Stimulated activated CD8-positive, alpha-beta memory T cell treated with anti-CD3 and anti-CD28 coated beads, Interleukin-2, amount 100 ng/mL, for 1 hour (primary cell): ENCODE measurements at regions not wholly inside any gene's neighbourhood (a gene's known extent, or its start where the extent isn't known, plus 50 kb on each side); places are given as distances from the start of the nearest gene placed in this dataset.

Source experiments
- DNase-seq, 2 donors: peaks; one replicate each; pipeline ENCODE4 v3.0.0-alpha.2; 2020; ENCODE audit warnings: low read depth in 2 of 2

GRCh38 chr3:195012100-195012499 lies 258.9 kb downstream of the XXYLT1 start:
- no peak for DNase-seq

- no peak for DNase-seq
Observed at GRCh38 chr3:195012571-195012970, 258.4 kb downstream of the XXYLT1 start.

DNA sequence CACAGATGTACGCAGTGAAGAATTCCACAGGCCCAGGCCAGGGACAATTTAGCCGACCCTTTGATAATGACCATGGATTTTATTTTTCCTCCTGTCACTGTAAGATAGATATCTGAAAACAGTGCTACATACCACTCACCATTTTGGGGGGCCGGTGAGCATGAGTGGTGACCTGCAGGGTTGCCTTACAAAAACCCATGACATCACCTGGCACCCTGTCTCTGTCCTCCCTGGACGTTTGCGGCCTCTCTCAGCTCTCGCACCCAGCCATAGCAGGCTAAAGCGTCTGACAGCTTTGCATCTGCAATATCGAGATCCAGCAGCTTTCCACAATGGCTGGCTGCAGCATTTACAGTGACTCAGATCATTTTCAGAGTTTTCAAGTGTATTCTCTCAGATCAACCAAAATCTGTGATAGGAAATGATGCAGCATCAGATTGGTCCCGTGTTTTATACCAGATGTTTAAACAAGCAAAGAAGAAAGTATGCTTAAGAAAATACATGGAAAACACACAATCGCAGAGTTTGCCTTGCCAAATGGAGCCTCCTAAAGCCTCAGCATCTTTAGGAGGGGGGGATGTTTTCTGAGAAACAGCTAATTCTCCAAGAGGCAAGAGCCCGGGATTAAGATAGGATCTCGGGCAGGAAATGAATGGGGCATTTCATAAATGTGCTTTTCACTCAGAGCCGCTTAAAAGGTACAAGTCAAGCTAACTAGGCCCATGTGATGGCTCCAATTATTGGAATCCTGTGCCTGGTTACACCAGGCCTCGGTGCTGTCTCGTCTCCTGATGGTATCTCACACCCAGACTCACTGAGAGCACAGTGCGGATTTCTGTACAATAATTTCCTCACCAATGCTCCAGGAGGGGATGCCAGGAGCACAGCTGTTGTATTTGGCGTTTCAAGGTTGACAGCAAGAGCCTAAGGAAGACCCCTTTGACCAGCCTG lies 257.3 kb downstream of the XXYLT1 start:
- no peak for DNase-seq

DNA sequence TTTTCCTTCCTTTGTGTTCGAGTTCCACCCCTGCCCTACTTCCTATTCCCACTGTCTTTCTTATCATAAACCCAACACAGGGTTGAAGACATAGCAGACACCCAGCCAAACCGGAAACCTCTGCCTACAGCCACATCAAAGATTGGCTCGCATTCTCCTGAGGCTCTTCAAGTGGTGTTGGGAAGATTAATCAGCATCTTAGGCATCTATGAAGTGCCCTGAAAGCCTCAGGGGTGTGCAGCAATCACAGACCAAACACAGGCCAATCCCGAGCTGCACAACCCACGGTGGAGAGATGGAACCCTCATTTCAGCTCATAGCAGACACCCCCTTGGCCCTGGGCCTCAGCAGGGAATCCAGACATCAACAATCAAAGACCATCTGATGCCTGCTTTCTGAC lies 255.9 kb downstream of the XXYLT1 start:
- no peak for DNase-seq

GRCh38 chr3:195017151-195017550 lies 253.8 kb downstream of the XXYLT1 start:
- no peak for DNase-seq
